Keratinocyte (primary cell): ENCODE measurements at regions not wholly inside any gene's neighbourhood (a gene's known extent, or its start where the extent isn't known, plus 50 kb on each side); places are given as distances from the start of the nearest gene placed in this dataset.

Experiments used
- CTCF ChIP-seq, 3 experiments: IDR thresholded peaks in 1 of 3; conservative IDR thresholded peaks in 1 of 3; optimal IDR thresholded peaks in 1 of 3; 2 replicates in 2 of 3; 3 replicates in 1 of 3; pipeline versions ENCODE3 to v1.5.1; 2011; ENCODE audit warnings: low read length in 3 of 3, mild to moderate bottlenecking in 3 of 3, moderate library complexity in 2 of 3, control low read depth in 1 of 3, inconsistent platforms in 1 of 3; ENCODE audit not compliant: insufficient read depth in 2 of 3; ENCODE audit errors: extremely low read depth in 1 of 3
- EZH2 ChIP-seq: IDR thresholded peaks from one replicate; pipeline ENCODE4 v1.6.1; 2012; ENCODE audit warnings: inconsistent platforms, mild to moderate bottlenecking, low read length, moderate library complexity

DNA sequence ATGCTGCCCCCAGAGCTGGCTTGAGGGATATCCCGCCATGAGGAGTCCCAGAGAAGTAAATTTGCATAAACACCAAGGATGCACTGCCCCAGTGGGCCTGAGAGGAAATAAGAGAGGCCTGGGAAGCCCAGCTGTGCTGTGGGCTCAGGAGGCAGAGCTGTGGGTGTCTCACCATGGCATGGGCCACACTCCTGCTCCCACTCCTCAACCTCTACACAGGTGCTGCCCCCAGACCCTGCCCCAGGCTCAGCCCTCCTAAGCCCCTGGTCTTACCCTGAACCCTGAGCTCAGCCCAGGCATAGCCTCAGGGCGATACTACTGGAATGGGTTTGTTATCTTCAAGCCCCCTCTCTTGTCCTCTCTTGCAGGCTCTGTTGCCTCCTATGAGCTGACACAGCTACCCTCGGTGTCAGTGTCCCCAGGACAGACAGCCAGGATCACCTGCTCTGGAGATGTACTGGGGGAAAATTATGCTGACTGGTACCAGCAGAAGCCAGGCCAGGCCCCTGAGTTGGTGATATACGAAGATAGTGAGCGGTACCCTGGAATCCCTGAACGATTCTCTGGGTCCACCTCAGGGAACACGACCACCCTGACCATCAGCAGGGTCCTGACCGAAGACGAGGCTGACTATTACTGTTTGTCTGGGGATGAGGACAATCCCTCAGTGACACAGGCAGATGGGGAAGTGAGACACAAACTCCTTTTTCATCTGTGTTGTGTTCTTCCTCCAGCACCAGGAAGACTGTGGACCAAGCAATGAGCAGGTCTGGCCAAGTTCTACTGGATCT, 59.9 kb downstream of the GGTLC2 start:
- TF ChIP-seq CTCF (optimal IDR thresholded peaks at IDR 0.05 in 1 of 3, IDR thresholded peaks at IDR 0.05 in 1 of 3, conservative IDR thresholded peaks at IDR 0.05 in 1 of 3; ENCODE audit: extremely low read depth in 1 of 3, insufficient read depth in 2 of 3, low read length in 3 of 3) (no peak), EZH2 (no peak)
